ENCODE measurements at regions not wholly inside any gene's neighbourhood (a gene's known extent, or its start where the extent isn't known, plus 50 kb on each side); places are given as distances from the start of the nearest gene placed in this dataset.

- H3K4me1 ChIP-seq (ENCODE audit: control insufficient read depth, insufficient read depth, low read length) = no peaks in the 10 kb centered on the region
- no peaks in the 10 kb centered on the region for H3K9me3 ChIP-seq (ENCODE audit: control insufficient read depth, low read depth, low read length)
- H3K27ac ChIP-seq (ENCODE audit: low read length) = no peak overlapping the region
- DNase-seq = no peak
- H3K27me3 ChIP-seq (ENCODE audit: control insufficient read depth, insufficient read depth, low read length) = no peaks in the 10 kb centered on the region
- no CpG with 5 or more reads among the region's 2 CpGs for WGBS (ENCODE audit: insufficient coverage, low lambda C conversion rate)
- H3K36me3 ChIP-seq (ENCODE audit: control insufficient read depth, insufficient read depth, low read length) = no peaks in the 10 kb centered on the region
- H3K4me3 ChIP-seq (ENCODE audit: low read length) = no peak overlapping the region
Observed at GRCh38 chr10:120749072-120749471, 102.1 kb upstream of the WDR11 start.

- Histone ChIP-seq H3K27me3 (ENCODE audit: control insufficient read depth, insufficient read depth, low read length) (no peaks in the 10 kb centered on the region), H3K9me3 (ENCODE audit: control insufficient read depth, low read depth, low read length) (no peaks in the 10 kb centered on the region), H3K4me3 (ENCODE audit: low read length) (no peak overlapping the region), H3K4me1 (ENCODE audit: control insufficient read depth, insufficient read depth, low read length) (no peaks in the 10 kb centered on the region), H3K27ac (ENCODE audit: low read length) (no peak overlapping the region), H3K36me3 (ENCODE audit: control insufficient read depth, insufficient read depth, low read length) (no peaks in the 10 kb centered on the region)
- WGBS (ENCODE audit: insufficient coverage, low lambda C conversion rate) = 62% methylated on average over 3 of the region's 11 CpGs
- DNase-seq = peak in 1 of 2 donors; percentile 4
Observed at GRCh38 chr10:120749856-120750566, 101.2 kb upstream of the WDR11 start.

DNA sequence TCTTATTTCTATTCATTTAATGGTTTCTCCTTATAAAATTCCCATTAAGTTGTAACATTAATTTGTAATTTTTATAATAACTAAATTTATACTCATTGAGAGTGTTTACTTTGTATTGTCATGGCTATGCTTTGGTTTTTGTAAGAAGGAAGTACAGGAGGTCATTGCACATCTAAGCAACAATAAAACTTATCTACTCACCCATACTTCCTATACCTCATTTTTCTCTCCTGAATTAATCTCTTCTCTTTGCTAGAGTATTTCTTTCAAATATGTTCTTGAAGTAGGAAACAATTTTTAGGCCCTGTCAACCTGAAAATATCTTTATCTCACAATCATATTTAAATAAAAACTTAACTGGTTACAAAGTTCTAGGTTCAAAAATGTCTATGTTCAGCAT, 95.4 kb upstream of the WDR11 start:
- Histone ChIP-seq H3K27ac (ENCODE audit: low read length) (no peak overlapping the region), H3K27me3 (ENCODE audit: control insufficient read depth, insufficient read depth, low read length) (peaks cover 4% of the 10 kb centered on the region), H3K9me3 (ENCODE audit: control insufficient read depth, low read depth, low read length) (no peaks in the 10 kb centered on the region), H3K4me3 (ENCODE audit: low read length) (no peak overlapping the region), H3K36me3 (ENCODE audit: control insufficient read depth, insufficient read depth, low read length) (no peaks in the 10 kb centered on the region), H3K4me1 (ENCODE audit: control insufficient read depth, insufficient read depth, low read length) (no peaks in the 10 kb centered on the region)
- DNase-seq = no peak

GRCh38 chr10:120760253-120760652, 90.9 kb upstream of the WDR11 start:
- no peaks in the 10 kb centered on the region for H3K4me1 ChIP-seq (ENCODE audit: control insufficient read depth, insufficient read depth, low read length)
- 50% methylated on average over 1 of the region's 4 CpGs for WGBS (ENCODE audit: insufficient coverage, low lambda C conversion rate)
- DNase-seq = no peak
- no peak overlapping the region for H3K4me3 ChIP-seq (ENCODE audit: low read length)
- H3K9me3 ChIP-seq (ENCODE audit: control insufficient read depth, low read depth, low read length) = no peaks in the 10 kb centered on the region
- peaks cover 4% of the 10 kb centered on the region for H3K27me3 ChIP-seq (ENCODE audit: control insufficient read depth, insufficient read depth, low read length)
- H3K36me3 ChIP-seq (ENCODE audit: control insufficient read depth, insufficient read depth, low read length) = no peaks in the 10 kb centered on the region
- H3K27ac ChIP-seq (ENCODE audit: low read length) = no peak overlapping the region

GRCh38 chr10:120761951-120762350, 89.2 kb upstream of the WDR11 start:
- Histone ChIP-seq H3K36me3 (ENCODE audit: control insufficient read depth, insufficient read depth, low read length) (no peaks in the 10 kb centered on the region), H3K27ac (ENCODE audit: low read length) (no peak overlapping the region), H3K4me3 (ENCODE audit: low read length) (no peak overlapping the region), H3K27me3 (ENCODE audit: control insufficient read depth, insufficient read depth, low read length) (peaks cover under 1% of the 10 kb centered on the region), H3K9me3 (ENCODE audit: control insufficient read depth, low read depth, low read length) (no peaks in the 10 kb centered on the region), H3K4me1 (ENCODE audit: control insufficient read depth, insufficient read depth, low read length) (no peaks in the 10 kb centered on the region)
- WGBS (ENCODE audit: insufficient coverage, low lambda C conversion rate) = no CpG with 5 or more reads among the region's 5 CpGs
- no peak for DNase-seq

- no peak for DNase-seq
- Histone ChIP-seq H3K4me3 (ENCODE audit: low read length) (no peak overlapping the region), H3K27ac (ENCODE audit: low read length) (no peak overlapping the region), H3K4me1 (ENCODE audit: control insufficient read depth, insufficient read depth, low read length) (no peaks in the 10 kb centered on the region), H3K36me3 (ENCODE audit: control insufficient read depth, insufficient read depth, low read length) (no peaks in the 10 kb centered on the region), H3K9me3 (ENCODE audit: control insufficient read depth, low read depth, low read length) (no peaks in the 10 kb centered on the region), H3K27me3 (ENCODE audit: control insufficient read depth, insufficient read depth, low read length) (no peaks in the 10 kb centered on the region)
- no CpG with 5 or more reads among the region's 1 CpG for WGBS (ENCODE audit: insufficient coverage, low lambda C conversion rate)
Observed at GRCh38 chr10:120765226-120765803, 85.8 kb upstream of the WDR11 start.

GRCh38 chr10:120768227-120768626, 82.9 kb upstream of the WDR11 start:
- no peaks in the 10 kb centered on the region for H3K27me3 ChIP-seq (ENCODE audit: control insufficient read depth, insufficient read depth, low read length)
- H3K27ac ChIP-seq (ENCODE audit: low read length) = no peak overlapping the region
- no peaks in the 10 kb centered on the region for H3K4me1 ChIP-seq (ENCODE audit: control insufficient read depth, insufficient read depth, low read length)
- no peak for DNase-seq
- H3K36me3 ChIP-seq (ENCODE audit: control insufficient read depth, insufficient read depth, low read length) = no peaks in the 10 kb centered on the region
- H3K9me3 ChIP-seq (ENCODE audit: control insufficient read depth, low read depth, low read length) = no peaks in the 10 kb centered on the region
- no CpG with 5 or more reads among the region's 3 CpGs for WGBS (ENCODE audit: insufficient coverage, low lambda C conversion rate)
- H3K4me3 ChIP-seq (ENCODE audit: low read length) = no peak overlapping the region

- Histone ChIP-seq H3K36me3 (ENCODE audit: control insufficient read depth, insufficient read depth, low read length) (no peaks in the 10 kb centered on the region), H3K4me3 (ENCODE audit: low read length) (no peak overlapping the region), H3K27me3 (ENCODE audit: control insufficient read depth, insufficient read depth, low read length) (peaks cover 3% of the 10 kb centered on the region), H3K9me3 (ENCODE audit: control insufficient read depth, low read depth, low read length) (no peaks in the 10 kb centered on the region), H3K4me1 (ENCODE audit: control insufficient read depth, insufficient read depth, low read length) (no peaks in the 10 kb centered on the region), H3K27ac (ENCODE audit: low read length) (no peak overlapping the region)
- DNase-seq = no peak
- WGBS (ENCODE audit: insufficient coverage, low lambda C conversion rate) = no CpG with 5 or more reads among the region's 4 CpGs
Observed at GRCh38 chr10:120770496-120770895, 80.7 kb upstream of the WDR11 start.

DNA sequence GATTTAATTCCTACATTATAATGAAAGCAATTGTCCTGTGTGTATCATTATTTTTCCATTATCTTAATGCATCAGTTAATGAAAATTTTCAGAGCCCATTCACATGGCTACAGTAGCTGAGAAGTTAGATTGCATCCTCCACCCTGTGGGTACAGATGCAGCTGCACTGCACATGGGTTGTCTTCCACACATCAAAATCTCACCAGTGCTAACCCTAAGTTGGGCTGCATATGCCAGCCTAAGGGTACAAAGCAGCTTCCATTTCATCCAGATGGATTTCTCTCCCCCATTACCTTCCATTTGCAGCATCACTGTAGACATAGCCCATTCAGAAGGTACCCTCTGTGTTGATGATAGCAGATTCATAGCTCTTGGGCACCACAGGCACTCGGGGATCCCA, 74.7 kb upstream of the WDR11 start:
- no peaks in the 10 kb centered on the region for H3K9me3 ChIP-seq (ENCODE audit: control insufficient read depth, low read depth, low read length)

DNA sequence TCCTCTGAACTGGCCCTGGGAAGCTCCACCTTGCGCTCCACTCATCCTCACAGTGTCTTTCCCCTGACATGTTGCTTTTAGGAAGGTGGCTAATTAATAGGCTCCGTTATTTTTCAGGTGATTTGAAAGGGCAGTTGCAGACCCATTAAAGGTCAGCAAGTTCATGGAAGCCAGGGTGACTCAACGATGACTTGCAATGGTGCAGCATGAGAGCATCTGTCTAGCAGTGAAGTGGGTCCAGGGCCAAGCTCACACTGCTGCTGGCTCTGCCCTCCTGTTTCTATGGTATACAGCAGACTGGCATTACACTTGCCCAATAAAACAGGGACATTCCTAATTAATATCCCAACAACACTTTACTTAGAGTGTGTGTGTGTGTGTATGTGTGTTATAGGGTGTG, 68.8 kb upstream of the WDR11 start:
- H3K9me3 ChIP-seq (ENCODE audit: control insufficient read depth, low read depth, low read length) = no peaks in the 10 kb centered on the region
- H3K27ac ChIP-seq (ENCODE audit: low read length) = no peak overlapping the region
- no peaks in the 10 kb centered on the region for H3K36me3 ChIP-seq (ENCODE audit: control insufficient read depth, insufficient read depth, low read length)
- no peak overlapping the region for H3K4me3 ChIP-seq (ENCODE audit: low read length)
- DNase-seq = no peak
- WGBS (ENCODE audit: insufficient coverage, low lambda C conversion rate) = no CpG with 5 or more reads among the region's 3 CpGs
- H3K4me1 ChIP-seq (ENCODE audit: control insufficient read depth, insufficient read depth, low read length) = no peaks in the 10 kb centered on the region
- peaks cover 3% of the 10 kb centered on the region for H3K27me3 ChIP-seq (ENCODE audit: control insufficient read depth, insufficient read depth, low read length)

More for the DNA sequence above, 74.7 kb upstream of the WDR11 start:
- no peak overlapping the region for H3K27ac ChIP-seq (ENCODE audit: low read length)
- DNase-seq = no peak
- H3K4me3 ChIP-seq (ENCODE audit: low read length) = no peak overlapping the region
- H3K4me1 ChIP-seq (ENCODE audit: control insufficient read depth, insufficient read depth, low read length) = no peaks in the 10 kb centered on the region
- no CpG with 5 or more reads among the region's 1 CpG for WGBS (ENCODE audit: insufficient coverage, low lambda C conversion rate)
- H3K27me3 ChIP-seq (ENCODE audit: control insufficient read depth, insufficient read depth, low read length) = peaks cover 6% of the 10 kb centered on the region
- H3K36me3 ChIP-seq (ENCODE audit: control insufficient read depth, insufficient read depth, low read length) = no peaks in the 10 kb centered on the region

GRCh38 chr10:120783098-120783497, 68.1 kb upstream of the WDR11 start:
- Histone ChIP-seq H3K27me3 (ENCODE audit: control insufficient read depth, insufficient read depth, low read length) (no peaks in the 10 kb centered on the region), H3K4me3 (ENCODE audit: low read length) (no peak overlapping the region), H3K4me1 (ENCODE audit: control insufficient read depth, insufficient read depth, low read length) (no peaks in the 10 kb centered on the region), H3K36me3 (ENCODE audit: control insufficient read depth, insufficient read depth, low read length) (no peaks in the 10 kb centered on the region), H3K9me3 (ENCODE audit: control insufficient read depth, low read depth, low read length) (no peaks in the 10 kb centered on the region), H3K27ac (ENCODE audit: low read length) (no peak overlapping the region)
- DNase-seq = no peak
- 100% methylated on average over 2 of the region's 5 CpGs for WGBS (ENCODE audit: insufficient coverage, low lambda C conversion rate)
